HFFc6 (cell line): ENCODE measurements at regions not wholly inside any gene's neighbourhood (a gene's known extent, or its start where the extent isn't known, plus 50 kb on each side); places are given as distances from the start of the nearest gene placed in this dataset.

Source experiments
- DNase-seq: peaks from one replicate; pipeline ENCODE4 v3.0.0-alpha.2; 2018
- H3K27ac Mint-ChIP-seq: 2 replicates; pipeline ENCODE4 v1.8.0; 2020; ENCODE audit warnings: mild to moderate bottlenecking, mixed read lengths
- H3K27me3 Mint-ChIP-seq: 2 replicates; pipeline ENCODE4 v1.8.0; 2021; ENCODE audit warnings: mild to moderate bottlenecking, moderate library complexity, mixed read lengths; ENCODE audit not compliant: insufficient read depth
- H3K36me3 Mint-ChIP-seq: 2 replicates; pipeline ENCODE4 v1.8.0; 2021; ENCODE audit warnings: low read depth, mixed read lengths
- H3K4me1 Mint-ChIP-seq: 2 replicates; pipeline ENCODE4 v1.8.0; 2020; ENCODE audit warnings: low read depth, mixed read lengths
- H3K4me3 Mint-ChIP-seq: 2 replicates; pipeline ENCODE4 v1.8.0; 2020; ENCODE audit warnings: mild to moderate bottlenecking, moderate library complexity, mixed read lengths
- H3K9me3 Mint-ChIP-seq: 2 replicates; pipeline ENCODE4 v1.8.0; 2020; ENCODE audit warnings: mild to moderate bottlenecking, mixed read lengths
- CTCF ChIP-seq: fragments of 200-600 bp; sonication (generic); IDR thresholded peaks from 2 replicates; pipeline ENCODE4 v1.5.0; 2021; ENCODE audit warnings: antibody characterized with exemption, mild to moderate bottlenecking

- no peak for TF ChIP-seq CTCF
- Mint-ChIP-seq H3K27ac (no peak overlapping the region), H3K9me3 (peaks cover 18% of the 10 kb centered on the region), H3K27me3 (peaks cover 3% of the 10 kb centered on the region), H3K36me3 (no peaks in the 10 kb centered on the region), H3K4me1 (no peaks in the 10 kb centered on the region), H3K4me3 (no peak overlapping the region)
- no peak for DNase-seq
Observed at GRCh38 chr2:128798502-128799283, 480.0 kb upstream of the HS6ST1 start.

GRCh38 chr2:128799284-128799552 is 480.6 kb upstream of the HS6ST1 start:
- Mint-ChIP-seq H3K27me3 (peaks cover 3% of the 10 kb centered on the region), H3K36me3 (no peaks in the 10 kb centered on the region), H3K9me3 (peaks cover 17% of the 10 kb centered on the region), H3K27ac (no peak overlapping the region), H3K4me3 (no peak overlapping the region), H3K4me1 (no peaks in the 10 kb centered on the region)
- DNase-seq: no peak
- no peak for TF ChIP-seq CTCF

GRCh38 chr2:128799730-128800129 is 481.1 kb upstream of the HS6ST1 start:
- H3K4me1 Mint-ChIP-seq: no peaks in the 10 kb centered on the region
- H3K9me3 Mint-ChIP-seq: peaks cover 14% of the 10 kb centered on the region

GRCh38 chr2:128801576-128801975 is 482.9 kb upstream of the HS6ST1 start:
- H3K27me3 Mint-ChIP-seq: no peaks in the 10 kb centered on the region

More at GRCh38 chr2:128799730-128800129, 481.1 kb upstream of the HS6ST1 start:
- Mint-ChIP-seq H3K27ac (no peak overlapping the region), H3K27me3 (peaks cover 3% of the 10 kb centered on the region), H3K36me3 (no peaks in the 10 kb centered on the region), H3K4me3 (no peak overlapping the region)
- TF ChIP-seq CTCF: no peak
- DNase-seq: no peak

GRCh38 chr2:128803222-128803621 is 484.6 kb upstream of the HS6ST1 start:
- no peak overlapping the region for H3K27ac Mint-ChIP-seq
- H3K36me3 Mint-ChIP-seq: no peaks in the 10 kb centered on the region
- no peaks in the 10 kb centered on the region for H3K4me1 Mint-ChIP-seq
- no peak for DNase-seq
- no peak for TF ChIP-seq CTCF
- H3K4me3 Mint-ChIP-seq: no peak overlapping the region
- peaks cover 15% of the 10 kb centered on the region for H3K9me3 Mint-ChIP-seq
- H3K27me3 Mint-ChIP-seq: no peaks in the 10 kb centered on the region

More at GRCh38 chr2:128801576-128801975, 482.9 kb upstream of the HS6ST1 start:
- Mint-ChIP-seq H3K9me3 (peaks cover 14% of the 10 kb centered on the region), H3K36me3 (no peaks in the 10 kb centered on the region), H3K4me1 (no peaks in the 10 kb centered on the region), H3K4me3 (no peak overlapping the region), H3K27ac (no peak overlapping the region)
- no peak for TF ChIP-seq CTCF
- DNase-seq: no peak

GRCh38 chr2:128805237-128805636 is 486.6 kb upstream of the HS6ST1 start:
- no peak for DNase-seq
- Mint-ChIP-seq H3K36me3 (no peaks in the 10 kb centered on the region), H3K27me3 (no peaks in the 10 kb centered on the region)

More at GRCh38 chr2:128805237-128805636, 486.6 kb upstream of the HS6ST1 start:
- H3K9me3 Mint-ChIP-seq: peaks cover 23% of the 10 kb centered on the region
- H3K4me1 Mint-ChIP-seq: no peaks in the 10 kb centered on the region
- no peak for TF ChIP-seq CTCF
- no peak overlapping the region for H3K4me3 Mint-ChIP-seq
- no peak overlapping the region for H3K27ac Mint-ChIP-seq
